GM18498 (cell line): ENCODE measurements at regions not wholly inside any gene's neighbourhood (a gene's known extent, or its start where the extent isn't known, plus 50 kb on each side); places are given as distances from the start of the nearest gene placed in this dataset.

Experiments
- ATAC-seq: cut with Tn5 transposase; IDR thresholded peaks from one replicate; pipeline ENCODE4 v1.9.1; 2021; ENCODE audit warnings: mild to moderate bottlenecking, moderate library complexity; ENCODE audit not compliant: unreplicated experiment

GRCh38 chr10:113320211-113320610 is 232.6 kb upstream of the HABP2 start:
- ATAC-seq = no peak

GRCh38 chr10:113320987-113321386 is 231.9 kb upstream of the HABP2 start:
- ATAC-seq = no peak

DNA sequence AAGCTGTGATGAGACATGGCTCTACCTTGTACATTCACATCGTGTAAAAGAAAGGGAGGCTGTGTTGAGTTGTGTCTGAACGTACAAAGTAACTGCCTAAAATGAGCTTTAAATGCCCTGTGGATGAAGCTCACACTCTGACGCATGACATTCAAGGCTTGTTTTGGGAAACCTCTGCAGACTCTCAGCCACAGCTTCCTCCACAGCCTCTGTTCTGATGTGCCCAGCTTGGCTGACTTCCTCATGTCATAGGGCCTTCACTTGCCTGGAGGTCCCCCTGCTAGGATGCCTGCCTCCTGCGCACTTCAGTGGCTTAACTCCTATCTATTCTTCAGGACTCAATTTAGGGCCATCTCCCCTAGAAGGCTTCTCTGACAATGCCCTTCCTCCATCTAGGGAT is 230.0 kb upstream of the HABP2 start:
- no peak for ATAC-seq

DNA sequence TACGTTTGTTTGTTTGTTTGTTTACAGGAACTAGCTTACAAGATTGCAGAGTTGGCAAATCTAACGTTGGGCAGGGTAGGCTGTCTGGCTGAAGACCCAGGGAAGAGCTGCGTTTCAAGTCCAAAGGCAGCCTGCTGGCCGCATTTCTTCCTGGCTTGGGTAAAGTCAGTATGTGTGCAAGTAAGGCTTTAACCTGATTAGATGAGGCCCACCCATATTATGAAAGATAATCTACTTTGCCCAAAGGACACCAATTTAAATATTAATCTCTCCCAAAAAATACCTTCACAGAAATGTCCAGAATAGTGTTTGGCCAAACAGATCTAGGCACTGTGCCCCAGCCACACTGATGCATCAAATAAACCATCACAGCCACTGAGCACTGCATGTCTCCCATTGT is 228.9 kb upstream of the HABP2 start:
- ATAC-seq = no peak

DNA sequence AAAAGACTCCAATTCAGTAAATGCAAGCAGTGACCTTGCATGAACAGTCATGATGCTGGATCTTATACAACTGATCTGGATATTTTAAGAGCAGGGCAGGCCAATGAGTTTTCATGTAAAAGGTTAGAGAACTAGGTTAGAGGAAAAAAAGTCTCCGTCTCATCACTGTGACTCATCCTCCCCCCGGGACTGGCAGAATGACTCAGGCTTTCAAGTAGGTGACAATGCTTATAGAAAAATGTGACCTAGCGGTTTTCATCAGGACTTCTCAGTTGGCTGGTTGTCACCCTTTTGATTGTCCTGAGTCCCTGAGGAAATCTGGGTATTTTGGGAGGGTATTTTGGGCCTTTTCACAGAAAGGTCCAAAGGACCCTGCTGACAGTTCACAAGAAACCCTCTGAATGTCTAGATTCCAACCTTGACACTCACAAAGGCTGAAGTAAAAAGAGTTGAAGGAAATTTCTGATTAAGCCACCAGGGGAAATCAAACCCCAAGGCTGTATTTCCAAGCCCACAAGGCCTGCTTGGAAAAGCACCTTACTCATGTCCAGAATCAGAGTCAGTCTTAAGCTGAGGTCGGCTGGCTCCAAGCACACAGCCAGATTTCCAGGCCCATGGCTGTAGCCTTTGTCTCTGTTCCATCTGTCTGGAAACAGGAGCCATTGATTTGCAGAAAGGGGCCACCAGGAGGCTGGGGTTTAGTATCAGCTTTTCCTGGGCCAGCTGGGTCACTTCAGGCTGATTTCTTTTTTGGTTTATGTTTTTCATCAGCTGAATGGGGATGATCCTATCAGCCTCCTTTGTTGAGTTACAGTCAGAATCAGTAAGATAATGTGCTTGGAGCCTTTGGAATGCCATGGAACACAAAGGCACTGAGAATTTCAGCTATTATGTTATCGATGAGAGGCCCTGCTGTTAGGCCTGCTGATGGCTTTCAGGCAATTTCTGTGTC is 226.4 kb upstream of the HABP2 start:
- peak; percentile 86 for ATAC-seq

GRCh38 chr10:113329121-113329596 is 223.7 kb upstream of the HABP2 start:
- no peak for ATAC-seq

DNA sequence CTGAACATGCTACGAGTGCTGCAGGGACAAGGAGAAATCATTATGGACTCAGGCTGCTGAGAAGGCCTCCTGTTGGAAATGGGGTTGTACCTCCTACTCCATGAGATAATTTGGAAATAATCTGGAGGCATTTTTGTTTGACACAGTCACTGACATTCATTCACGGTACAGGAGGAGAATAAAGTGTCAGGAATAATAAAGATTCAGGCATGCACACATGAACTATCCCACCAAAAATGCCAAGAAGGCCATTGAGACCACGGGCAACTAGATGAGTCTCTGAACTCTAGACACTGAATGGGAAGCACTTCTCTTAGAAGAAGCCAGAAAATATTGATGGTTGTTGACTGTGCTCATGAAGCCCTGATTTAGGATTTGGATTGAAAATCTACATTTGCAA is 220.9 kb upstream of the HABP2 start:
- no peak for ATAC-seq

DNA sequence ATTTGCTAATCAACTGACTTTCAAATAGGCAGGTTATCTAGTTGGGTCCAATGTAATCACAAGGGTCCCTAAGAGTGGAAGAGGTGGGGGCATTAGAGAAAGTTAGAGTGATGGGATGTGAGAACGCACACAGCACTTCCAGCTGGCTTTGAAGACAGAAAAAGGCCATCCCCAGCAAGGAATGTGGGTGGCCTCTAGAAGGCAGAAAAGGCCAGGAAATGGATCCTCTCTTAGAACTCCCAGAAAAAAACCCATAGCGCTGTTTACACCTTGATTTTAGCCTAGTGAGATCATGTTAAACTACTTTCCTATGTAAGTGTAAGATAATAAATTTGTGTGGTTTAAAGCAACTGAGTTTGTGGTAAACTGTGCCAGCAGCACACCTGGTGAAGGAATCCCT is 219.5 kb upstream of the HABP2 start:
- ATAC-seq = no peak

DNA sequence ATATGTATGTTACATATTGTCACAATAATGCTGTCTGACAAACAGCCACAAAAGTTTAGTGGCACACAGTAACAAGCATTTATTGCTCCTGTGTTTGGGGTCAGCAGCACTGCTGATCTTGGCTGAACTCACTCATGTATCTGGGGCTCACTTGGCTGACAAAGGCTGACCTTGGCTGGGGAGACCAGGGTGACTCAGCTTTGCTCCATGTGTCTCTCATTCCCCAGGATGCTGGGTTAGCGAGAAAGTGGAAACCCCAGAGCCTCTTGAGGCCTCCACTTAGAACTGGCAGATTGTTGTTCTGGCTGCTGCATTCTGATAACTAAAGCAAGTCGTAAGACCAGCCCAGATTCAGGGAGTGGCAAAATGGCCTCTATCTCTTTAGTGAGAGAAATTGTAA is 217.3 kb upstream of the HABP2 start:
- no peak for ATAC-seq

- no peak for ATAC-seq
These were observed 216.2 kb upstream of the HABP2 start for GRCh38 chr10:113336549-113337130.

DNA sequence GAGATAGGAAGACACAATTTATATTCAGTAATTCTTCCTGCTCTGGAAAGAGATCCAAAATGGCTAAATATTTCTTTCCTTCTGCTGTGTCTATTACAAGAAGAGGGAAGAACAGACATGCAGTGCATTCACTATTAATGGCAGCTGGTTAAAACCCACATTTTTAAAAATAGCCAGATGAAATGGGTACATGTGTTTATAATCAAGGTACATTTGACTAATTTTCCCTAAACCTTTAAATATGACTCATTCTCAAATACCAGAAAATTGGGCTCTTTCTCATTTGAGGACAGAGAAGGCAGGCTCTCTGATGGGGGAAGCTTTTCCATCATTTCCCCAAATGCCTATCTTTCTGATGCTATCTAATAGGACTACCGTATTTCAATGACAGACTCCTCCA is 215.7 kb upstream of the HABP2 start:
- ATAC-seq = no peak

- no peak for ATAC-seq
These were observed 213.7 kb upstream of the HABP2 start for GRCh38 chr10:113339121-113339520.

GRCh38 chr10:113340282-113340681 is 212.6 kb upstream of the HABP2 start:
- ATAC-seq = no peak

- ATAC-seq = no peak
These were observed 211.7 kb upstream of the HABP2 start for GRCh38 chr10:113341138-113341537.

GRCh38 chr10:113345826-113346624 is 206.8 kb upstream of the HABP2 start:
- ATAC-seq = no peak

DNA sequence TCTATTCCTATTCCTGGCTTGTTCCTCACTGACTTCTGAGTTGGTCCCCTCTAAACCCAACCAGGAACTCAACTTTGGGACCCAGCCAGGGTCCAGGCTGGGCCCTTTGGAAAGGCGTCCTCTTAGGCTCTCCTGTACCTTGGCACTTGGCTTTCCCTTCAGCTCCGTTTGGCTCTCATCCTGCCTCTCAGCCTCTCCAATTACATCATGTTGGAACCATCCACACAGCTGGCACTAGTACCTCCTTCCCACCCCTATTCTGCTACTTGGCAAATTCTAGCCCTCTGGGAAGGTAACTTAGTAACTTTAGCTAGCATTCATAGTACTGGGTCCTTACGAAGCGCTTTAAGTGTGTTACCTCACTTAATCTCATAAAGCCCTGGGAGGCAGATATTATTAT is 205.3 kb upstream of the HABP2 start:
- ATAC-seq = no peak

DNA sequence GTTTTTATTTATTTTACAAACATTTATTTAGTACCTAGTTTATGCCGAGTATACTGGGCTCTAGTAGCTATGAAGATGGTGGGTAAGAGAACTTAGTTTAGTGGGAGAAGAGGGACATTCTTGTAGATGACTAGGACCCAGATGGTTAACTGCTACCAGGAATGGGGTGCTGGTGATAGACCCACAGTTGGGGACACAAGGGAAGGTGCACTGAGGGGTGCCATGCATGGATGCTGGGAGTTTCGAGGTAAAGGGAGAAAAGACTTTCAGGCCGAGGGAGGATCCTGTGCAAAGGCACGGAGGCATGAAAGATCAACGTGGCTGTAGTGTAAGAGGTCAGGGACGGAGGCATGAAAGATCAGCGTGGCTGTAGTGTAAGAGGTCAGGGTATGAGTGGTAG is 204.2 kb upstream of the HABP2 start:
- ATAC-seq = no peak

- no peak for ATAC-seq
These were observed 202.4 kb upstream of the HABP2 start for GRCh38 chr10:113350311-113351040.

GRCh38 chr10:113354711-113355110 is 198.1 kb upstream of the HABP2 start:
- no peak for ATAC-seq

- ATAC-seq = no peak
These were observed 195.8 kb upstream of the HABP2 start for GRCh38 chr10:113356794-113357680.
